ENCODE measurements at regions not wholly inside any gene's neighbourhood (a gene's known extent, or its start where the extent isn't known, plus 50 kb on each side); places are given as distances from the start of the nearest gene placed in this dataset.
A peak's percentile ranks its signal among the peaks of the same experiment; 100 is the strongest.
"Not testable (repeated sequence)": the region's sequence is repeated elsewhere in the genome, so short reads cannot be mapped to it uniquely, and the experiment has no call there.

DNA sequence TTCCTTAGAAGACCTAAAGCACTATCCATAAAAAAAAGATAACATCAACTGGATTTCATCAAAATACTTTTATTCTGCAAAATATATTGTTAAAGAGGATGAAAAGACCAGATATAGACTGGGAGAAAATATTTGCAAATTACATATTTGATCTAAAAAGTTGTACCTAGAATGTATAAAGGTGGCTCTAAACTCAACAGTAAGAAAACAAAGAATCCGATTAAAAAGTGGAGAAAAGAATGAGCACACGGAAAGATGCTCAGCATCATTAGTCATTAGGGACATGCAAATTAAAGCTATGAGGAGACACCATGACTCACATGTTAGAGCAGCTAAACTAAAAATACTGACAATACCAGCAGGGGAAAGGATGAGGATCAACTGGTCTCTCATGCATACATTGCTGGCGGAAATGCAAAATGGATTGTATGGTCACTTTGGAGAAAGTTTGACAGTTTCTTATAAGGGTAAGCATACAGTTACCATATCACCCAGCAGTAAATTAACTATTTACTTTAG is 298.4 kb upstream of the PLGLB2 start:
- not testable (repeated sequence) for H3K4me3 ChIP-seq (ENCODE audit: control insufficient read depth, low read depth, low read length); DNase-seq (ENCODE audit: low read depth)

DNA sequence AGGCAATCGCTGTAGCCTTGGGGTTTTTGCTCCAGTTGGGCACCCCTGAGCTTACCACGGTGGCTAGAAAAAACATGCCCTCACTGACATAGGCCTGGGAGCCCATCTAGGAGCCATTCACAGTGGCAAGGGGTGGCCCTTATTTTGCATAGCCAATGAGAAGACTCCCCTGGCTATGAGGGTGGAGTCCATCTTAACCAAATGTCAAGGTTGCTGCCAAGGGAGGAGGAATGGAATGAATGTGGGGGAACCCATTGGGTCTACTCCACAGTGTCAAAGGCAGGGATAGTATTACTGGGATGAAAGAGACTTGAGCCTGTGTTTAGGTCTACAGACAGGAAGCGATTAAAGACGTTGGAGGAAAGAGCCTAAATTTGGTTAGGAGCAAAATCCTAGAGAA is 295.7 kb upstream of the PLGLB2 start:
- not testable (repeated sequence) for H3K4me3 ChIP-seq (ENCODE audit: control insufficient read depth, low read depth, low read length); DNase-seq (ENCODE audit: low read depth)

DNA sequence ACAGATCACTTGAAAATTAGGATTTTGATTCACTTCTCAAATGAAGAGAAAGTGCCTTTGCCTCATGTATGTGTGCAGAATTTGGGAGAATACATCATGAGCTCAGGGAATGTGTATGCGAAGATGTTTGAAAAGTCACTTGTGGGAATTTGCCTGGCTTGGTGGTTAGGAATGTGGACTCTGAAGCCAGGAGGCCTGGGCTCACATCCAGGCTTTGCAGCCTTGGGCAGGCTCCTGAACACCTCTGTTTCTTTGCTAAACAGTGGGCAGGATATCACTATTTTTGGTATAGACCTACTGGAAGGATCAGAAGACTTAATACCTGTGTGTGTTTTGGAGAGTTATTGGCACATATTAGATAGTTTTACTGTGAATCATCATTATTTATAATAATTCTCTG is 295.0 kb upstream of the PLGLB2 start:
- not testable (repeated sequence) for H3K4me3 ChIP-seq (ENCODE audit: control insufficient read depth, low read depth, low read length)
- DNase-seq (ENCODE audit: low read depth) = peak; percentile 44

DNA sequence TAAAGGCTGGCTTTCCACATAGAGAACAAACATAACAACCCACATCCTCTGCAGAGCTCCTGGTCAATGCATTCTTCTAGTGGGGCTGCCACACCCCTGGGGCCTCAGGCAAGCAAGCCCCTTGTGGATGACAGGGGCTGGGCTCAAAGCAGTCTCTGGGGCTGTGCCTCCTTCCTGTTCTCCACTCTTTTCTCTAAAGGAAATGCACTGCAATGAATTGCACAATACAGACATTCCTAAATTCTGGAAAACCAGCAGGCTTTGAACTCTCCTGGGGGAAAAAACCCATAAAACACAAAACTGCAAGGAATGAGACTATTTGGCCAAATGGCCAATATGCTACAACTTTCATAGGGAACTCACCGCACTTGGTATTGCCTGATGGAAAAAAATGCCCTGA is 293.9 kb upstream of the PLGLB2 start:
- peak; percentile 63 for DNase-seq (ENCODE audit: low read depth)

DNA sequence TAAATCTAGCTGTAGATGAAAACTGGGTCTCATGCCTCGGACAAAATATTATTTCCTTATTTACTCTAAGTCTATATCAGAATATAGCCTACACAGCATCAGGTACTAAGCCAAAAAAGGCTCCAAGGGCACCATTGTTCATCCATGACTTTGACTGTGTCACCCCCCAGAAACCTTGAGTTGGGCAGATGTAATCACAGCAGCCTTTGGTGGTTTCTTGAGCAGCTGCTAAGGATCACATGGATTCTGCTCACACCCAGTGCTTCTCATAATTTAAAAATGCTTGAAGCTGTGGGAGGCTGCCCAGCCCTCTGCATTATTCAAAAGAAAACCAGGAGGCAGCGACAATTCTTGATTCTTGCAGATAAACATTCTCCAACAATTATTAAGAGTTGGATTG is 293.5 kb upstream of the PLGLB2 start:
- peak; percentile 47 for DNase-seq (ENCODE audit: low read depth)
- H3K4me3 ChIP-seq (ENCODE audit: control insufficient read depth, low read depth, low read length) = not testable (repeated sequence)

More for the DNA sequence above, 293.9 kb upstream of the PLGLB2 start:
- not testable (repeated sequence) for H3K4me3 ChIP-seq (ENCODE audit: control insufficient read depth, low read depth, low read length)

DNA sequence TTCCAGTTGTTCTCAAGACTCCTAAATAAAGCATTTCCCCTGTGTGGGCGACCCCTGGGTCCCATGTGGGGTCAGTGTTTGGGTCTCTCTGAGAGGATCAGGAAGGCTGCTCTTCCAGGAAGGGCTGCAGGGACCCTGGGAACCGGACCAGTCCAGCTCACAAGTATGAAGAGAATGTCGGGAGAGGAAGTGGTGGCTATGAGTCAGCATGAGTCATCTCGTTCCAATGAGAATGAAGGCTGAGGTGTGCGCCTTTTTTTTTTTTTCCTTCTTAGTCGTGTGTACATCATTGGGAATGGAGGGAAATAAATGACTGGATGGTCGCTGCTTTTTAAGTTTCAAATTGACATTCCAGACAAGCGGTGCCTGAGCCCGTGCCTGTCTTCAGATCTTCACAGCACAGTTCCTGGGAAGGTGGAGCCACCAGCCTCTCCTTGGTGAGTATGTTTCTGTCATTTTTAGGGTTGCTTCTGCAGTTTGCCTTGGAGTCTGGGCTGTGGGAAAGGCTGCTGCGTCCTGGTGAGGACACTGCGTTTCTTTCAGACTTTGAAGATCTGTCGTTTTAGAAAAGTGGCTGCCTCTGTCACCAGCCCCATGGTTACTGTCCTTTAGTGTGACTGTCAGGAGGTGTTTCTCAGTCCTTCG is 292.6 kb upstream of the PLGLB2 start:
- H3K4me3 ChIP-seq (ENCODE audit: control insufficient read depth, low read depth, low read length) = peak overlapping the region; percentile 44
- DNase-seq (ENCODE audit: low read depth) = not testable (repeated sequence)

DNA sequence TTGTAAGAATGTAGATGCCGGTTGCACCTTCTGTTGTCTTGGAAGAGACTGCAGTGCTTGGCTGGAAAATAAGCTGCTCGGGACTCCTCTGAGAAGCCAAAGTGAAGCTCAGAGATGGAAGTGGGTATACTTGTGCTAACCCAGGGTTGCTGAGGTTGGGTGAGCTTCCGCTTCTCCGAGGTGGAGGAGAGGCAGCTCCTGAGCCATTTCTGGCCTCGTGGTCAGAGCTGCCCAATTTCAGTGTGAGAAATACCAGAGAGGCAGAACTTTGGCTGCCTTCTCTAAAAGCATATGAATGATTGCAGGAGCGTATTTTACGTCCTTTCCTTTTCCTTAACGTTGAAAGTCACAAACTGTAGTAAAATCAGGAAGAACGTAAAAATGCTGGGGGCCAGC is 292.0 kb upstream of the PLGLB2 start:
- peak overlapping the region; percentile 44 for H3K4me3 ChIP-seq (ENCODE audit: control insufficient read depth, low read depth, low read length)
- not testable (repeated sequence) for DNase-seq (ENCODE audit: low read depth)

DNA sequence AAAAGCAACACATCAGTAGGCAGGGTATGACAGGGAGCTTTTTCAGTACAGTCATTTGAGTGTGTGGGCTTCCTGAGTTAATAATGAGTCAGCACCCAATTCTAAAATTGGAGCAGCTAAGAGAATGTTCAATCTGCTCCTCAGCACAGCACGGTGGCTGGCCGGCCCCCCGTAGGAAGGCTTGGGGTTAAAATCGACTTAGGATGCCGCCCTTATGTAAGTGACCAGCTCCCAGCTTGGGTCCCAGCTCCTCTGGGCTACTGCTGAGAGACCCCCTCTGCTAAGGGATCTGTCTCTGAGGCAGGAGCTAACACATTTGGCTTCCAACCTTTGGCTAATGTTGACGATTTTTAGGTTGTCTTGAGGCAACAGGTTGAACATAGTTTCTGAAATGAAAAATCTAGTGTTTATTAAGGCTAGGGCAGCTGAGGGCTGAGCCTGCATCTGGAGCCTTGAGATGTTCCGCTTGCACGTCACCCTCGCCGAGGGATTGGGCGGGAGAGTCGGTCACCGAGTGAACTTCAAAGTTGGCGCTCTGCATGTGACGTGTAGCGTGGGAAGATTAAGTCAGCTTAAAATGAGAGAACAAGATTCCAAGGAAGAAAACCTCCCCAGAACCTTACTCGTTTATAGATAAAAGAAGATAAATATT is 291.3 kb upstream of the PLGLB2 start:
- peak overlapping the region; percentile 55 for H3K4me3 ChIP-seq (ENCODE audit: control insufficient read depth, low read depth, low read length)
- not testable (repeated sequence) for DNase-seq (ENCODE audit: low read depth)

DNA sequence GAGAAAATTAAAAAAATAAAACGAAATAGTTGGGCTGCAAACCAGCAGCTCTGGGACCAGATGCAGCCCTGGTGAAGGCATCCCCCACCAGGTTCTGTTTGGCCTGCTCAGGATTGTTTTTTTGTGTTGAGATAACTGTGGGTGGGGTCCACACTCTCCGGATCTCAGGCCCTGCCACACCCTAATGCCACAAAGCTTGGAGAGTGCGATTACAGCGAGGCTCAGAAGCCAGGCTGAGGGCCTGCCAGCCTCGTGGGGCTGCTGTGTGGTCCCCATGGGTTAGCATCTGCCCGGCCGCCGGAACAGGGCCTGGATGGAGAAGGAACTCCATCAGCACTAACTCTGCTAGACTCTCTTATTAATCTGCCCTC is 290.8 kb upstream of the PLGLB2 start:
- DNase-seq (ENCODE audit: low read depth) = not testable (repeated sequence)

DNA sequence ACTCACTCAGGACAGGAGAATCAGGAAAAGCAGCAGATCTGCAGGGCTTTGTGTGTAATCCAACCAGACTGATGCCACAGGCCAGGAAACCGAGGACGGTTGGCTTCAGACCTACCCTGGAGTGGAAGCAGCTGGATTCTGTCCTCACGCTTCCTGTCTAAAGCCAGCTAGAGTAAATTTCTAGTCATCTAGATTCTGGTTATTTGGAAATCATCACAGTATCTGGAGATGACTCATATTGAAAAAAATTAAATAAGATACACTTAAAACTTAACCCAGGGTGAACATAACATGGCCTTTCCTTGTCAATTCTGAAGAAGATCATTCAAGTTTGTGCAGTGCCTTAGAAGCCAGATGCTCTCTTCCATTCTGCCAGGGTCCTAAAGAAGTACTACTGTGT is 288.9 kb upstream of the PLGLB2 start:
- not testable (repeated sequence) for DNase-seq (ENCODE audit: low read depth); H3K4me3 ChIP-seq (ENCODE audit: control insufficient read depth, low read depth, low read length)

More for the DNA sequence above, 290.8 kb upstream of the PLGLB2 start:
- H3K4me3 ChIP-seq (ENCODE audit: control insufficient read depth, low read depth, low read length) = peak overlapping the region; percentile 33

DNA sequence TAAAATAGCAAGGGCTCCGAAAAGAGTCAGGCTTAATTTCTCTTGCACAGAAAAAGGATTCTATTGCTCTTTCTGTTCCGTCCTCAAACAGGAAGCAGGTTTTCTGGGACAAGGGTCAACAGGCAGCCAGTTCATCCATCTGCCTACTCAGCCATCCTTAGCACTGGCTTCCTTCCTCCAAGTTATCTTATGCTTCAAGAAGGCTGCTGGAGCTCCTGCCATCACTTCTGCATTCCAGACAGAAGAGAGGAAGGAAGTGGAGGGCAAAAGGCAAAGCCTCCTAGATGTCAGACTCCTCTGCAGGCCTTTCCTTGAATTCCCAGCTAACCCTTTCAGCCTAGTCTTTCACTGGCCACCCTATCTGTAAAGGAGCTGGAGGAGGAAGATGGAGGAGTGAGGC is 287.8 kb upstream of the PLGLB2 start:
- not testable (repeated sequence) for H3K4me3 ChIP-seq (ENCODE audit: control insufficient read depth, low read depth, low read length); DNase-seq (ENCODE audit: low read depth)

DNA sequence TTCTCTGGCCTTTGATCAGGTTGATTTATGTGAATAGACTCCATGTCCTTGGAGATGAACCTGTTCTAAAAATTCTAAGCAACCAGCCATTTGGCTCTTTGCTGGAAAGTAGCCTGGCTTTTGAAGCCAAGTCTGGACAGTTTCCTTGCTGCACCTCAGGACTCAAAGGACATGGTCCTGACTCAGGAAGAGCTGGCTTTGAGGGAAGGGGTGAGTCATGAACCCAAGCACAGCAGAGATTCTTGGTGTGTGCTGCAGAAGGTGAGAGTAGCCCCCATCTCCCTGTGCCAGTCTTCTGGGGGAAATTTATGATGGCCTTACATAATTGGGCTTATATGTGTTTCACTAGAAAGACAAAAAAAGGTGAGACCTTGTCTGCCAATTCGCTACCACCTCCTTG is 287.2 kb upstream of the PLGLB2 start:
- not testable (repeated sequence) for DNase-seq (ENCODE audit: low read depth); H3K4me3 ChIP-seq (ENCODE audit: control insufficient read depth, low read depth, low read length)

DNA sequence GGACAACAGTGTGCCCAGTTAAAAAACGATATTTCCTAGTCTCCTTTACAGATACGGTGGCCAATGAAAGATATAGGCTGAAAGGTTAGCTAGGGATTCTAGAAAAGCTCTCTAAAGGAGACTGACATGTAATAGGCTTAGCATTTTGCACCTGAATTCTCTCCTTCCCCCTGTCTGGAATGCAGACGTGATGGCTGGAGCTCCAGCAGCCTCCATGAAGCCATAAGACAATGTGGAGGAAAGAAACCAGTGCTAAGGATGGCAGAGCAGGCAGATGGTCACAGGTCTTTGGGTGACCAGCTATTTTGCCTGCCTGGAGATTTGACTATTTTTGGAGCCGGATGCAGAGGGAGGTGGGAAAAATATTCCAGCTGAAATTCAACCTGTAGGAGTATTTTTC is 286.2 kb upstream of the PLGLB2 start:
- DNase-seq (ENCODE audit: low read depth); H3K4me3 ChIP-seq (ENCODE audit: control insufficient read depth, low read depth, low read length): not testable (repeated sequence)

DNA sequence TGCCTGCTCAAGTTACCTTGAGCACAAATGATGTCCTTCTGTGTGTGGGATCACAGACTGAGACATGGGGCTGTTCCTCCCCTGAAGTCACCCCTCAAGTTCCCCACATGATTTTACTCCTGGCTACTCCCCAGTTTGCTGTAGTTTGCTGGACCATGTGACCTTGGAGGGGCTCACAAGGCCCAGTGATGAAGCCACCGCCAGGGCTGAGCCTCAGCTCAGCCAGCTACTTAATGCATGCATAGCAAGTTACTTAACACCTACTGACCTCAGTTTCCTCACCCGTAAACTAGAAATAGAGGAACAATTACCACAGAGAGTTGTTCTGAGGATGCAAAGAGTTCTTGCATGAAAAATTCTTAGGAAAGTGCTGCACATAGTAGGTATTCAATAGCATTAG is 283.7 kb upstream of the PLGLB2 start:
- not testable (repeated sequence) for H3K4me3 ChIP-seq (ENCODE audit: control insufficient read depth, low read depth, low read length); DNase-seq (ENCODE audit: low read depth)

DNA sequence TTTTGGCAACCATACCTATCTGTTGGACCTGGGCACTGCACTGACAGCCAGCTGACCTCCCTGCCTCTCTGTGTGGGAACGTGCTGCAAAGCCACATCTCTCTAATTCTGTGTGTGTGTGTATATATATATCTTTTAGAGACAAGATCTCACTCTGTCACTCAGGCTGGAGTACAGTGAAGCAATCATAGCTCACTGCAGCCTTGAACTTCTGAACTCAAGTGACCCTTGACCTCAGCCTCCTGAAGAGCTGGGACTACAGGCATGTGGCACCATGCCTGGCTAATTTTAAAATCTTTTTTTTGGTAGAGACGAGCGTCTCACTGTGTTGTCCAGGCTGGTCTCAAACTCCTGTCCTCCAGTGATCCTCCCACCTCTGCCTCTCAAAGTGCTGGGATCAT is 282.2 kb upstream of the PLGLB2 start:
- not testable (repeated sequence) for DNase-seq (ENCODE audit: low read depth); H3K4me3 ChIP-seq (ENCODE audit: control insufficient read depth, low read depth, low read length)

DNA sequence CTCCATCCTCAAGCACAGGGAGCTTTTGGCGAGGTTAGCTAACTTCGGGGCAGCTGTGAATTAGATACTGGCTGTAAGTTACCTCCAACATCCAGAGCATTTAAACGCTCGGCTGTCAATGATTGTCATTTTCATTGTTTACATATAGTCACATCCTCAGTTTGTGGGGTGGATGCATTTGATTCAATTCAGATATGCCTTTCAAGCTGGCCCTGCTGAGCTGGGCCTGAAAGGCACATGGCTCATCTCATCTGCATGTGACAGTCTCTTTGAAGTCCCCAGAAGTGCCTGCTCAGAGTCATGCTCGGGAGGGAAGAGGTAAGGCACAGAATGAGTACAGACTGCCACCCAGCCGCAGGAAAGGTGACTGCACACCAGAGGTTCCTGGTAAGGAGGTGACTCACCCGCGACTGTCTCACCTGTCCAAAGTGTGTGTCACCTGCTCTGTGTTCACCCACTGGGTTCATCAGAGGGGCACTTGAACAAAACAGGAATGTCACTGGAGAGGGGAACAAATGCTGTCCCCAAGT is 281.2 kb upstream of the PLGLB2 start:
- DNase-seq (ENCODE audit: low read depth) = not testable (repeated sequence)

DNA sequence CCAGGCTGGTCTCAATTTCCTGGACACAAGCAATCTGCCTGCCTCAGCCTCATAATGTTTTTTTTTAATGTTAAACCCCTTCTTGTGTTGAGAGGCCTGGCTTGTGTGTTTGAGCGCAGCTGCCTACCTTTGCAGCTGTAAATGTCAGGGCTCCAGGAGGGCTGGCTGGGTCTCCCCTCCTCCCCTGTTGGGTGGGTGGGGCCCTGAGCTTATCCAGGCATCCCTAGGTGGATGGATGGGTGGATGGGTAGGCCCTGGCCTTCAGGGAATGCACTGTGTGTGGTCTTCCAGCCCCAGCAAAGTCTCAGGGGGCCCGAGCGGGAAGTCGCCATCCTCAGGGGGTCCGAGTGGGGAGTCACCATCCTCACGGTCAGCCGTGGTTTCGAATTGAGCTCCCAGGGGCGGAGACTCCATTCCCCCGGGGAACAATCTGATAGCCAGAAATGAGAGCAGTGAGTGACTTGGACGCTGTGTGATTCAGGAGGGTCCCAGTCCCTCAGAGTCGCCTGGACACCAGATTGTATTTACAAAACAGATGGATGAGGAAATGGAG is 279.4 kb upstream of the PLGLB2 start:
- DNase-seq (ENCODE audit: low read depth); H3K4me3 ChIP-seq (ENCODE audit: control insufficient read depth, low read depth, low read length): not testable (repeated sequence)

More for the DNA sequence above, 281.2 kb upstream of the PLGLB2 start:
- not testable (repeated sequence) for H3K4me3 ChIP-seq (ENCODE audit: control insufficient read depth, low read depth, low read length)

DNA sequence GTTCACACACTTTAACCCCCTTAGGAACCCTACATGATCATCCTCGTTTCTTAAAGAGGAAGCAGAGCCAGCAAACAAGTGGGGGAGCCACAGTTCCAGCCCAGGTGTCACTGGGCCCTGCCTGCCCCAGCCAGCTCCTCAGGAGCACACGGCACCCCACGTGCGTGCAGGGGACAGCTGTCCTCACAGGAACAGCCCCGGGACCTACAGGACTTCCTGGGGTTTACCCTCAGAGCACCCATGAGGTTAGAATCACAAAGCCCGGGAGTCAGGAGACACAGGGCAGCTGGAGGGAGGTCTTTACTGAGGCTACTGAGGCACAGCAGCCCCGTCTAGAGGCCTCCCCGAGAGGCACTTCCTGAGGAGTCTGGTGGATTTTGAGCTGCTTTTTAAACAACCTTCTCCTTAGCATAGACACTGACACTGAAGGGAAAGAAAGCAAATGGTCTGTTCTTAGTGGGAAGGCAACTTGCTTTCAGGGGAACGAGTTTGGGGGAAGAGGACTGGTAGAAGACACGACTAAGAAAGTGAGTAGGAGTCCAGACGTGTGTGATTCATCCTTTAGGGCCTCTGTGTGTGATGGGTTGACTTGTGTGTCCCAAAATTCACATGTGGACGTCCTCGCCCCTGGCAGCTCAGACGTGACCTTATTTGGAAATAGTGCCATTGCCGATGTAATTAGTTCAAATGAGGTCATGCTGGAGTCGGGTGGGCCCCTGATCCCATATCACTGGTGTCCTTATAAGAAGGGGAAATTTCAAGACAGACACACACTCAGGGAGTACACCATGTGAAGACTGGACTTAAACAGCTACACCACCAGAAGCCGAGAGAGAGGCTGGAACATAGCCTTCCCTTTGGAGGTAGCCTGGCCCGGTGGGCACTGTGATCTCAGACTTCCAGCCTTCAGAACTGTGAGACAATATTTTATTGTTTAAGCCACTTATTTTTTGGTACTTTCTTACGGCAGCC is 278.4 kb upstream of the PLGLB2 start:
- DNase-seq (ENCODE audit: low read depth); H3K4me3 ChIP-seq (ENCODE audit: control insufficient read depth, low read depth, low read length): not testable (repeated sequence)
